ENCODE measurements at regions not wholly inside any gene's neighbourhood (a gene's known extent, or its start where the extent isn't known, plus 50 kb on each side); places are given as distances from the start of the nearest gene placed in this dataset.

- TF ChIP-seq CTCF (conservative IDR thresholded peaks at IDR 0.05; ENCODE audit: low read length) (no peak), EZH2phosphoT487 (IDR thresholded peaks at IDR 0.05; ENCODE audit: borderline replicate concordance, low read depth, low read length) (no peak)
These were observed 683.1 kb upstream of the ZNF608 start for GRCh38 chr5:125429498-125429897.
